H4 (cell line): ENCODE measurements at regions not wholly inside any gene's neighbourhood (a gene's known extent, or its start where the extent isn't known, plus 50 kb on each side); places are given as distances from the start of the nearest gene placed in this dataset.

Experiments
- DNase-seq: peaks from one replicate; pipeline ENCODE4 v3.0.0-alpha.2; 2015; ENCODE audit warnings: low spot score

- no peak for DNase-seq
Observed at GRCh38 chr16:76612497-76612896, 335.3 kb downstream of the CNTNAP4 start.

GRCh38 chr16:76614269-76614668 lies 337.1 kb downstream of the CNTNAP4 start:
- no peak for DNase-seq

GRCh38 chr16:76622876-76623275 lies 345.7 kb downstream of the CNTNAP4 start:
- DNase-seq, result no peak

- DNase-seq, result no peak
Observed at GRCh38 chr16:76634847-76635697, 357.9 kb downstream of the CNTNAP4 start.

GRCh38 chr16:76639685-76640289 lies 362.6 kb downstream of the CNTNAP4 start:
- DNase-seq, result peak; percentile 81

- no peak for DNase-seq
Observed at GRCh38 chr16:76650582-76650981, 373.4 kb downstream of the CNTNAP4 start.

GRCh38 chr16:76653390-76654026 lies 376.3 kb downstream of the CNTNAP4 start:
- peak; percentile 62 for DNase-seq

- no peak for DNase-seq
Observed at GRCh38 chr16:76654088-76654820, 377.1 kb downstream of the CNTNAP4 start.

- DNase-seq, result no peak
Observed at GRCh38 chr16:76656994-76657393, 379.8 kb downstream of the CNTNAP4 start.

- DNase-seq, result no peak
Observed at GRCh38 chr16:76661691-76662235, 384.6 kb downstream of the CNTNAP4 start.

- no peak for DNase-seq
Observed at GRCh38 chr16:76665571-76666275, 388.5 kb downstream of the CNTNAP4 start.

- DNase-seq, result no peak
Observed at GRCh38 chr16:76668207-76668725, 391.1 kb downstream of the CNTNAP4 start.

- no peak for DNase-seq
Observed at GRCh38 chr16:76669288-76669687, 392.1 kb downstream of the CNTNAP4 start.

- no peak for DNase-seq
Observed at GRCh38 chr16:76670125-76670857, 393.1 kb downstream of the CNTNAP4 start.

GRCh38 chr16:76676356-76676755 lies 399.2 kb downstream of the CNTNAP4 start:
- no peak for DNase-seq

GRCh38 chr16:76681296-76681695 lies 404.1 kb downstream of the CNTNAP4 start:
- DNase-seq, result no peak

GRCh38 chr16:76683051-76683450 lies 405.9 kb downstream of the CNTNAP4 start:
- DNase-seq, result no peak

GRCh38 chr16:76696876-76697275 lies 419.7 kb downstream of the CNTNAP4 start:
- DNase-seq, result no peak

GRCh38 chr16:76705892-76706291 lies 428.7 kb downstream of the CNTNAP4 start:
- DNase-seq, result no peak

- no peak for DNase-seq
Observed at GRCh38 chr16:76713191-76713590, 436.0 kb downstream of the CNTNAP4 start.
